PC-9 (cell line): ENCODE measurements at regions not wholly inside any gene's neighbourhood (a gene's known extent, or its start where the extent isn't known, plus 50 kb on each side); places are given as distances from the start of the nearest gene placed in this dataset.

Experiments used
- BruUV-seq: library from RNA; stranded (reverse); fragments of 400-500 nt; replicated peaks from 2 replicates; lab custom pipeline; 2021; lab: Mats Ljungman, UMichigan
- CTCF ChIA-PET: fragments of 300-600 bp; sonication (Branson Sonifier 250); formaldehyde crosslinking; loops from one replicate; lab custom pipeline; 2022; ENCODE audit warnings: antibody characterized with exemption; lab: Charles Lee
- POLR2A ChIA-PET: fragments of 300-600 bp; sonication (Branson Sonifier 250); formaldehyde crosslinking; loops from one replicate; lab custom pipeline; 2022; ENCODE audit warnings: antibody characterized with exemption; ENCODE audit not compliant: unreplicated experiment; lab: Charles Lee
- DNase-seq, 2 experiments: peaks; one replicate each; pipeline versions ENCODE4 v3.0.0 to v3.0.0-alpha.2; 2015 to 2022; ENCODE audit warnings: mixed read lengths in 1 of 2
- H2AFZ ChIP-seq: fragments of 200-600 bp; sonication (generic); 2 replicates; pipeline ENCODE4 v1.8.1; 2017; ENCODE audit warnings: antibody characterized with exemption
- H3F3A ChIP-seq: fragments of 200-600 bp; sonication (generic); 2 replicates; pipeline ENCODE4 v1.8.1; 2017; ENCODE audit warnings: antibody characterized with exemption, mild to moderate bottlenecking, low read depth; ENCODE audit not compliant: insufficient read depth
- H3K27ac ChIP-seq: fragments of 200-600 bp; sonication (generic); 2 replicates; pipeline ENCODE4 v1.6.1; 2016; ENCODE audit warnings: mixed run types
- H3K27me3 ChIP-seq: fragments of 200-600 bp; sonication (generic); 2 replicates; pipeline ENCODE4 v1.6.1; 2016; ENCODE audit warnings: low read depth, mixed run types; ENCODE audit not compliant: insufficient read depth
- H3K36me3 ChIP-seq: fragments of 200-600 bp; sonication (generic); 2 replicates; pipeline ENCODE4 v1.6.1; 2016; ENCODE audit warnings: low read depth, mixed run types
- H3K4me1 ChIP-seq: fragments of 200-600 bp; sonication (generic); replicated peaks from 2 replicates; pipeline ENCODE4 v1.6.1; 2016; ENCODE audit warnings: mixed run types; ENCODE audit not compliant: insufficient read depth
- H3K4me2 ChIP-seq: fragments of 200-600 bp; sonication (generic); 2 replicates; pipeline ENCODE4 v1.6.1; 2017; ENCODE audit warnings: mixed run types
- H3K4me3 ChIP-seq: fragments of 200-600 bp; sonication (generic); 2 replicates; pipeline ENCODE4 v1.6.1; 2016; ENCODE audit warnings: mixed run types
- H3K79me2 ChIP-seq: fragments of 200-600 bp; sonication (generic); 2 replicates; pipeline ENCODE4 v1.6.1; 2017; ENCODE audit warnings: low read depth, mixed run types
- H3K9me2 ChIP-seq: fragments of 200-600 bp; sonication (generic); 2 replicates; pipeline ENCODE4 v1.8.1; 2017; ENCODE audit warnings: mild to moderate bottlenecking; ENCODE audit not compliant: insufficient read depth
- H3K9me3 ChIP-seq: fragments of 200-600 bp; sonication (generic); 2 replicates; pipeline ENCODE4 v1.8.1; 2016; ENCODE audit warnings: low read depth; ENCODE audit not compliant: insufficient read depth
- H4K20me1 ChIP-seq: fragments of 200-600 bp; sonication (generic); 2 replicates; pipeline ENCODE4 v1.8.1; 2017; ENCODE audit not compliant: insufficient read depth
- CTCF ChIP-seq: fragments of 200-600 bp; sonication (generic); conservative IDR thresholded peaks from 2 replicates; pipeline ENCODE4 v1.6.1; 2017; ENCODE audit warnings: mixed run types, antibody characterized with exemption, mild to moderate bottlenecking, moderate library complexity
- EZH2 ChIP-seq: fragments of 200-600 bp; sonication (generic); IDR thresholded peaks from 2 replicates; pipeline ENCODE4 v1.8.0; 2017; ENCODE audit warnings: antibody characterized with exemption, low read depth
- intact Hi-C: fragments of 100-400 bp; cut with micrococcal nuclease; formaldehyde crosslinking; loops from one replicate; pipeline ENCODE4 v1.10.0; 2022; ENCODE audit not compliant: unreplicated experiment

GRCh38 chr5:147143215-147143614 is 91.6 kb upstream of the STK32A start:
- no TSS peak for BruUV-seq
- CTCF ChIA-PET: no interaction called here
- no peaks in the 10 kb centered on the region for H3K4me1 ChIP-seq

GRCh38 chr5:147145328-147145727 is 89.5 kb upstream of the STK32A start:
- CTCF ChIA-PET: no interaction called here
- no peaks in the 10 kb centered on the region for H3F3A ChIP-seq
- POLR2A ChIA-PET: no interaction called here
- H3K4me1 ChIP-seq: no peaks in the 10 kb centered on the region
- H3K4me2 ChIP-seq: no peak overlapping the region
- no peaks in the 10 kb centered on the region for H3K9me3 ChIP-seq
- intact Hi-C loops: no loop called here
- no peak overlapping the region for H2AFZ ChIP-seq
- no peaks in the 10 kb centered on the region for H3K27me3 ChIP-seq
- H3K4me3 ChIP-seq: no peak overlapping the region
- no peaks in the 10 kb centered on the region for H3K79me2 ChIP-seq
- BruUV-seq: no TSS peak
- DNase-seq: no peak
- no peaks in the 10 kb centered on the region for H3K9me2 ChIP-seq
- H3K27ac ChIP-seq: no peak overlapping the region
- TF ChIP-seq CTCF: no peak
- no peak for TF ChIP-seq EZH2
- no peaks in the 10 kb centered on the region for H3K36me3 ChIP-seq
- no peaks in the 10 kb centered on the region for H4K20me1 ChIP-seq

More at GRCh38 chr5:147143215-147143614, 91.6 kb upstream of the STK32A start:
- intact Hi-C loops: no loop called here
- TF ChIP-seq CTCF (no peak), EZH2 (no peak)
- DNase-seq: no peak
- Histone ChIP-seq H3F3A (no peaks in the 10 kb centered on the region), H2AFZ (no peak overlapping the region), H3K4me3 (no peak overlapping the region), H3K36me3 (no peaks in the 10 kb centered on the region), H3K27ac (no peak overlapping the region), H3K9me2 (no peaks in the 10 kb centered on the region), H3K27me3 (no peaks in the 10 kb centered on the region), H3K9me3 (no peaks in the 10 kb centered on the region), H4K20me1 (no peaks in the 10 kb centered on the region), H3K79me2 (no peaks in the 10 kb centered on the region), H3K4me2 (no peak overlapping the region)
- POLR2A ChIA-PET: no interaction called here

GRCh38 chr5:147148715-147149114 is 86.1 kb upstream of the STK32A start:
- no peak overlapping the region for H3K27ac ChIP-seq
- POLR2A ChIA-PET: no interaction called here
- BruUV-seq: no TSS peak
- no peak for TF ChIP-seq EZH2
- TF ChIP-seq CTCF: no peak
- no peaks in the 10 kb centered on the region for H3K27me3 ChIP-seq
- no peak overlapping the region for H3K4me2 ChIP-seq
- H3K36me3 ChIP-seq: no peaks in the 10 kb centered on the region
- no peaks in the 10 kb centered on the region for H3K9me3 ChIP-seq
- no peak overlapping the region for H2AFZ ChIP-seq
- no peaks in the 10 kb centered on the region for H4K20me1 ChIP-seq
- no peaks in the 10 kb centered on the region for H3K79me2 ChIP-seq
- DNase-seq: no peak
- CTCF ChIA-PET: no interaction called here
- H3F3A ChIP-seq: no peaks in the 10 kb centered on the region
- H3K9me2 ChIP-seq: no peaks in the 10 kb centered on the region
- H3K4me1 ChIP-seq: no peaks in the 10 kb centered on the region
- intact Hi-C loops: no loop called here
- no peak overlapping the region for H3K4me3 ChIP-seq
